GM23338 (cell line): ENCODE measurements at regions not wholly inside any gene's neighbourhood (a gene's known extent, or its start where the extent isn't known, plus 50 kb on each side); places are given as distances from the start of the nearest gene placed in this dataset.

ENCODE experiments used
- ATAC-seq: fragments of 200-7000 bp; cut with Tn5 transposase; 3 replicates; pipeline ENCODE4 v1.9.1; 2020
- DNase-seq: peaks from one replicate; pipeline ENCODE4 v3.0.0-alpha.2; 2015; ENCODE audit warnings: low spot score
- H2AFZ ChIP-seq: fragments of 200-600 bp; sonication (generic); 2 replicates; pipeline ENCODE4 v1.8.0; 2016; ENCODE audit warnings: antibody characterized with exemption, mild to moderate bottlenecking, moderate library complexity
- H3F3A ChIP-seq: fragments of 200-600 bp; sonication (generic); replicated peaks from 2 replicates; pipeline ENCODE4 v1.8.0; 2017; ENCODE audit warnings: antibody characterized with exemption, mixed run types, low read depth
- H3K27ac ChIP-seq: fragments of 200-600 bp; sonication (generic); 2 replicates; pipeline ENCODE4 v1.6.1; 2016; ENCODE audit warnings: low read depth
- H3K27me3 ChIP-seq: fragments of 200-600 bp; sonication (generic); 2 replicates; pipeline ENCODE4 v1.8.0; 2016; ENCODE audit warnings: mild to moderate bottlenecking, mixed run types, moderate library complexity; ENCODE audit not compliant: insufficient read depth
- H3K36me3 ChIP-seq: fragments of 200-600 bp; sonication (generic); 2 replicates; pipeline ENCODE4 v1.8.0; 2016; ENCODE audit warnings: mild to moderate bottlenecking; ENCODE audit not compliant: insufficient read depth
- H3K4me1 ChIP-seq: fragments of 200-600 bp; sonication (generic); 2 replicates; pipeline ENCODE4 v1.8.0; 2016; ENCODE audit warnings: mild to moderate bottlenecking, moderate library complexity; ENCODE audit not compliant: insufficient read depth
- H3K4me2 ChIP-seq: fragments of 200-600 bp; sonication (generic); 2 replicates; pipeline ENCODE4 v1.7.1; 2017; ENCODE audit warnings: mixed run types
- H3K4me3 ChIP-seq: fragments of 200-600 bp; sonication (generic); 2 replicates; pipeline ENCODE4 v1.6.1; 2016; ENCODE audit warnings: mixed run types
- H3K79me2 ChIP-seq: fragments of 200-600 bp; sonication (generic); replicated peaks from 2 replicates; pipeline ENCODE4 v1.8.0; 2017; ENCODE audit warnings: mild to moderate bottlenecking; ENCODE audit not compliant: insufficient read depth
- H3K9me2 ChIP-seq: fragments of 200-600 bp; sonication (generic); 2 replicates; pipeline ENCODE4 v1.8.0; 2017; ENCODE audit not compliant: insufficient read depth
- H4K20me1 ChIP-seq: fragments of 200-600 bp; sonication (generic); replicated peaks from 2 replicates; pipeline ENCODE4 v1.8.0; 2017; ENCODE audit warnings: mild to moderate bottlenecking; ENCODE audit not compliant: insufficient read depth
- H3K27ac Mint-ChIP-seq: 2 replicates; pipeline ENCODE4 v1.8.0; 2020; ENCODE audit warnings: inconsistent platforms, mild to moderate bottlenecking, moderate library complexity, mixed read lengths
- H3K27me3 Mint-ChIP-seq: 3 replicates; pipeline ENCODE4 v1.8.0; 2022; ENCODE audit warnings: low read depth, mild to moderate bottlenecking, moderate library complexity, mixed read lengths, inconsistent platforms; ENCODE audit not compliant: insufficient read depth, poor library complexity
- H3K36me3 Mint-ChIP-seq: 3 replicates; pipeline ENCODE4 v1.8.0; 2021; ENCODE audit warnings: low read depth, mild to moderate bottlenecking, inconsistent platforms, moderate library complexity, mixed read lengths
- H3K4me1 Mint-ChIP-seq: 3 replicates; pipeline ENCODE4 v1.8.0; 2020; ENCODE audit warnings: mild to moderate bottlenecking, inconsistent platforms, mixed read lengths
- H3K4me3 Mint-ChIP-seq: 3 replicates; pipeline ENCODE4 v1.8.0; 2021; ENCODE audit warnings: moderate library complexity, mild to moderate bottlenecking, inconsistent platforms, mixed read lengths
- H3K9me3 Mint-ChIP-seq: 3 replicates; pipeline ENCODE4 v1.8.0; 2020; ENCODE audit warnings: moderate library complexity, mild to moderate bottlenecking, inconsistent platforms, mixed read lengths
- EZH2 ChIP-seq: fragments of 200-600 bp; sonication (generic); IDR thresholded peaks from one replicate; pipeline ENCODE4 v1.8.0; 2017; ENCODE audit warnings: antibody characterized with exemption, mild to moderate bottlenecking, low read depth; ENCODE audit not compliant: unreplicated experiment
- EZH2phosphoT487 ChIP-seq: fragments of 200-600 bp; sonication (generic); IDR thresholded peaks from one replicate; pipeline ENCODE4 v1.8.1; 2018; ENCODE audit warnings: antibody characterized with exemption; ENCODE audit not compliant: unreplicated experiment
- POLR2AphosphoS5 ChIP-seq: IDR thresholded peaks from 2 replicates; pipeline ENCODE4 v1.6.1; 2016; ENCODE audit warnings: antibody characterized with exemption, low read depth
- TF ChIP-seq, protein P1 (sequence below): fragments of 250-450 bp; sonication (Bioruptor Pico); IDR thresholded peaks from 2 replicates; pipeline ENCODE4 v1.5.0; 2020; ENCODE audit warnings: mild to moderate bottlenecking, moderate library complexity
- TF ChIP-seq, protein P2 (sequence below): IDR thresholded peaks from one replicate; pipeline ENCODE4 v1.6.1; 2018; ENCODE audit warnings: antibody characterized with exemption; ENCODE audit not compliant: unreplicated experiment

- TF ChIP-seq, protein P1, sequence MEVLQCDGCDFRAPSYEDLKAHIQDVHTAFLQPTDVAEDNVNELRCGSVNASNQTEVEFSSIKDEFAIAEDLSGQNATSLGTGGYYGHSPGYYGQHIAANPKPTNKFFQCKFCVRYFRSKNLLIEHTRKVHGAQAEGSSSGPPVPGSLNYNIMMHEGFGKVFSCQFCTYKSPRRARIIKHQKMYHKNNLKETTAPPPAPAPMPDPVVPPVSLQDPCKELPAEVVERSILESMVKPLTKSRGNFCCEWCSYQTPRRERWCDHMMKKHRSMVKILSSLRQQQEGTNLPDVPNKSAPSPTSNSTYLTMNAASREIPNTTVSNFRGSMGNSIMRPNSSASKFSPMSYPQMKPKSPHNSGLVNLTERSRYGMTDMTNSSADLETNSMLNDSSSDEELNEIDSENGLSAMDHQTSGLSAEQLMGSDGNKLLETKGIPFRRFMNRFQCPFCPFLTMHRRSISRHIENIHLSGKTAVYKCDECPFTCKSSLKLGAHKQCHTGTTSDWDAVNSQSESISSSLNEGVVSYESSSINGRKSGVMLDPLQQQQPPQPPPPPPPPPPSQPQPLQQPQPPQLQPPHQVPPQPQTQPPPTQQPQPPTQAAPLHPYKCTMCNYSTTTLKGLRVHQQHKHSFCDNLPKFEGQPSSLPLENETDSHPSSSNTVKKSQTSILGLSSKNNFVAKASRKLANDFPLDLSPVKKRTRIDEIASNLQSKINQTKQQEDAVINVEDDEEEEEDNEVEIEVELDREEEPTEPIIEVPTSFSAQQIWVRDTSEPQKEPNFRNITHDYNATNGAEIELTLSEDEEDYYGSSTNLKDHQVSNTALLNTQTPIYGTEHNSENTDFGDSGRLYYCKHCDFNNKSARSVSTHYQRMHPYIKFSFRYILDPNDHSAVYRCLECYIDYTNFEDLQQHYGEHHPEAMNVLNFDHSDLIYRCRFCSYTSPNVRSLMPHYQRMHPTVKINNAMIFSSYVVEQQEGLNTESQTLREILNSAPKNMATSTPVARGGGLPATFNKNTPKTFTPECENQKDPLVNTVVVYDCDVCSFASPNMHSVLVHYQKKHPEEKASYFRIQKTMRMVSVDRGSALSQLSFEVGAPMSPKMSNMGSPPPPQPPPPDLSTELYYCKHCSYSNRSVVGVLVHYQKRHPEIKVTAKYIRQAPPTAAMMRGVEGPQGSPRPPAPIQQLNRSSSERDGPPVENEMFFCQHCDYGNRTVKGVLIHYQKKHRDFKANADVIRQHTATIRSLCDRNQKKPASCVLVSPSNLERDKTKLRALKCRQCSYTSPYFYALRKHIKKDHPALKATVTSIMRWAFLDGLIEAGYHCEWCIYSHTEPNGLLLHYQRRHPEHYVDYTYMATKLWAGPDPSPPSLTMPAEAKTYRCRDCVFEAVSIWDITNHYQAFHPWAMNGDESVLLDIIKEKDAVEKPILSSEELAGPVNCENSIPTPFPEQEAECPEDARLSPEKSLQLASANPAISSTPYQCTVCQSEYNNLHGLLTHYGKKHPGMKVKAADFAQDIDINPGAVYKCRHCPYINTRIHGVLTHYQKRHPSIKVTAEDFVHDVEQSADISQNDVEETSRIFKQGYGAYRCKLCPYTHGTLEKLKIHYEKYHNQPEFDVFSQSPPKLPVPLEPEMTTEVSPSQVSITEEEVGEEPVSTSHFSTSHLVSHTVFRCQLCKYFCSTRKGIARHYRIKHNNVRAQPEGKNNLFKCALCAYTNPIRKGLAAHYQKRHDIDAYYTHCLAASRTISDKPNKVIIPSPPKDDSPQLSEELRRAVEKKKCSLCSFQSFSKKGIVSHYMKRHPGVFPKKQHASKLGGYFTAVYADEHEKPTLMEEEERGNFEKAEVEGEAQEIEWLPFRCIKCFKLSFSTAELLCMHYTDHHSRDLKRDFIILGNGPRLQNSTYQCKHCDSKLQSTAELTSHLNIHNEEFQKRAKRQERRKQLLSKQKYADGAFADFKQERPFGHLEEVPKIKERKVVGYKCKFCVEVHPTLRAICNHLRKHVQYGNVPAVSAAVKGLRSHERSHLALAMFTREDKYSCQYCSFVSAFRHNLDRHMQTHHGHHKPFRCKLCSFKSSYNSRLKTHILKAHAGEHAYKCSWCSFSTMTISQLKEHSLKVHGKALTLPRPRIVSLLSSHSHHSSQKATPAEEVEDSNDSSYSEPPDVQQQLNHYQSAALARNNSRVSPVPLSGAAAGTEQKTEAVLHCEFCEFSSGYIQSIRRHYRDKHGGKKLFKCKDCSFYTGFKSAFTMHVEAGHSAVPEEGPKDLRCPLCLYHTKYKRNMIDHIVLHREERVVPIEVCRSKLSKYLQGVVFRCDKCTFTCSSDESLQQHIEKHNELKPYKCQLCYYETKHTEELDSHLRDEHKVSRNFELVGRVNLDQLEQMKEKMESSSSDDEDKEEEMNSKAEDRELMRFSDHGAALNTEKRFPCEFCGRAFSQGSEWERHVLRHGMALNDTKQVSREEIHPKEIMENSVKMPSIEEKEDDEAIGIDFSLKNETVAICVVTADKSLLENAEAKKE (CRISPR knock-in tag): no peak
- no peak for TF ChIP-seq EZH2
- TF ChIP-seq EZH2phosphoT487: no peak
Measured at GRCh38 chr7:79713276-79713675, 259.8 kb upstream of the MAGI2 start (continued).

GRCh38 chr7:79711660-79712059 is 258.2 kb upstream of the MAGI2 start:
- Histone ChIP-seq H3K4me2 (no peak overlapping the region), H3K4me1 (no peaks in the 10 kb centered on the region), H3K4me3 (no peak overlapping the region), H2AFZ (no peak overlapping the region), H3F3A (no peaks in the 10 kb centered on the region), H3K27ac (no peak overlapping the region), H3K9me2 (no peaks in the 10 kb centered on the region), H3K79me2 (no peaks in the 10 kb centered on the region), H3K27me3 (no peaks in the 10 kb centered on the region), H3K36me3 (no peaks in the 10 kb centered on the region), H4K20me1 (no peaks in the 10 kb centered on the region)
- Mint-ChIP-seq H3K4me1 (no peaks in the 10 kb centered on the region), H3K4me3 (no peak overlapping the region), H3K9me3 (no peaks in the 10 kb centered on the region), H3K36me3 (no peaks in the 10 kb centered on the region), H3K27ac (no peak overlapping the region), H3K27me3 (no peaks in the 10 kb centered on the region)
- DNase-seq (no peak), ATAC-seq (no peak)
- TF ChIP-seq, protein P1 (CRISPR knock-in tag): no peak
- TF ChIP-seq, protein P2, sequence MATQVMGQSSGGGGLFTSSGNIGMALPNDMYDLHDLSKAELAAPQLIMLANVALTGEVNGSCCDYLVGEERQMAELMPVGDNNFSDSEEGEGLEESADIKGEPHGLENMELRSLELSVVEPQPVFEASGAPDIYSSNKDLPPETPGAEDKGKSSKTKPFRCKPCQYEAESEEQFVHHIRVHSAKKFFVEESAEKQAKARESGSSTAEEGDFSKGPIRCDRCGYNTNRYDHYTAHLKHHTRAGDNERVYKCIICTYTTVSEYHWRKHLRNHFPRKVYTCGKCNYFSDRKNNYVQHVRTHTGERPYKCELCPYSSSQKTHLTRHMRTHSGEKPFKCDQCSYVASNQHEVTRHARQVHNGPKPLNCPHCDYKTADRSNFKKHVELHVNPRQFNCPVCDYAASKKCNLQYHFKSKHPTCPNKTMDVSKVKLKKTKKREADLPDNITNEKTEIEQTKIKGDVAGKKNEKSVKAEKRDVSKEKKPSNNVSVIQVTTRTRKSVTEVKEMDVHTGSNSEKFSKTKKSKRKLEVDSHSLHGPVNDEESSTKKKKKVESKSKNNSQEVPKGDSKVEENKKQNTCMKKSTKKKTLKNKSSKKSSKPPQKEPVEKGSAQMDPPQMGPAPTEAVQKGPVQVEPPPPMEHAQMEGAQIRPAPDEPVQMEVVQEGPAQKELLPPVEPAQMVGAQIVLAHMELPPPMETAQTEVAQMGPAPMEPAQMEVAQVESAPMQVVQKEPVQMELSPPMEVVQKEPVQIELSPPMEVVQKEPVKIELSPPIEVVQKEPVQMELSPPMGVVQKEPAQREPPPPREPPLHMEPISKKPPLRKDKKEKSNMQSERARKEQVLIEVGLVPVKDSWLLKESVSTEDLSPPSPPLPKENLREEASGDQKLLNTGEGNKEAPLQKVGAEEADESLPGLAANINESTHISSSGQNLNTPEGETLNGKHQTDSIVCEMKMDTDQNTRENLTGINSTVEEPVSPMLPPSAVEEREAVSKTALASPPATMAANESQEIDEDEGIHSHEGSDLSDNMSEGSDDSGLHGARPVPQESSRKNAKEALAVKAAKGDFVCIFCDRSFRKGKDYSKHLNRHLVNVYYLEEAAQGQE: no peak
- no peak for TF ChIP-seq EZH2phosphoT487
- no peak for TF ChIP-seq POLR2AphosphoS5
